Dendritic cell treated with granulocyte-macrophage colony-stimulating factor and Interleukin-4, amounts not matched to agents 40 ng/mL and 50 ng/mL, for 4 days (primary cell): ENCODE measurements at regions not wholly inside any gene's neighbourhood (a gene's known extent, or its start where the extent isn't known, plus 50 kb on each side); places are given as distances from the start of the nearest gene placed in this dataset.

Experiments
- H3K27ac Mint-ChIP-seq: one replicate; pipeline ENCODE4 v1.8.0; 2022; ENCODE audit warnings: mild to moderate bottlenecking, mixed read lengths
- H3K27me3 Mint-ChIP-seq: one replicate; pipeline ENCODE4 v1.8.0; 2022; ENCODE audit warnings: mild to moderate bottlenecking, mixed read lengths
- H3K36me3 Mint-ChIP-seq: one replicate; pipeline ENCODE4 v1.8.0; 2022; ENCODE audit warnings: low read depth, mixed read lengths
- H3K4me1 Mint-ChIP-seq: one replicate; pipeline ENCODE4 v1.8.0; 2022; ENCODE audit warnings: low read depth, mixed read lengths
- H3K4me3 Mint-ChIP-seq: one replicate; pipeline ENCODE4 v1.8.0; 2022; ENCODE audit warnings: mild to moderate bottlenecking, moderate library complexity, mixed read lengths
- H3K9me3 Mint-ChIP-seq: one replicate; pipeline ENCODE4 v1.8.0; 2022; ENCODE audit warnings: mixed read lengths
- intact Hi-C: fragments of 100-400 bp; cut with micrococcal nuclease; formaldehyde crosslinking; loops from one replicate; pipeline ENCODE4 v1.15.0; 2022

- Mint-ChIP-seq H3K4me3 (no peak overlapping the region), H3K27ac (no peak overlapping the region), H3K4me1 (no peaks in the 10 kb centered on the region), H3K36me3 (no peaks in the 10 kb centered on the region), H3K27me3 (no peaks in the 10 kb centered on the region), H3K9me3 (peaks cover 19% of the 10 kb centered on the region)
- intact Hi-C loops: no loop called here
These were observed 359.1 kb downstream of the TTLL7 start for GRCh38 chr1:83639785-83640184.

GRCh38 chr1:83637586-83637985, 361.3 kb downstream of the TTLL7 start:
- Mint-ChIP-seq H3K9me3 (peaks cover 9% of the 10 kb centered on the region), H3K36me3 (no peaks in the 10 kb centered on the region), H3K27ac (no peak overlapping the region), H3K4me1 (no peaks in the 10 kb centered on the region), H3K4me3 (no peak overlapping the region), H3K27me3 (no peaks in the 10 kb centered on the region)
- intact Hi-C loops: no loop called here

- Mint-ChIP-seq H3K36me3 (no peaks in the 10 kb centered on the region), H3K27ac (no peak overlapping the region), H3K4me1 (no peaks in the 10 kb centered on the region), H3K9me3 (peaks cover 9% of the 10 kb centered on the region), H3K27me3 (no peaks in the 10 kb centered on the region), H3K4me3 (no peak overlapping the region)
- intact Hi-C loops: no loop called here
These were observed 361.9 kb downstream of the TTLL7 start for GRCh38 chr1:83637009-83637408.

GRCh38 chr1:83632906-83633305, 366.0 kb downstream of the TTLL7 start:
- Mint-ChIP-seq H3K27ac (no peak overlapping the region), H3K36me3 (no peaks in the 10 kb centered on the region), H3K27me3 (no peaks in the 10 kb centered on the region), H3K9me3 (peaks cover 42% of the 10 kb centered on the region), H3K4me3 (no peak overlapping the region), H3K4me1 (no peaks in the 10 kb centered on the region)
- intact Hi-C loops: no loop called here

GRCh38 chr1:83631851-83632250, 367.1 kb downstream of the TTLL7 start:
- no peaks in the 10 kb centered on the region for H3K27me3 Mint-ChIP-seq
- H3K27ac Mint-ChIP-seq: no peak overlapping the region
- no peaks in the 10 kb centered on the region for H3K4me1 Mint-ChIP-seq
- peaks cover 40% of the 10 kb centered on the region for H3K9me3 Mint-ChIP-seq
- intact Hi-C loops: no loop called here
- H3K4me3 Mint-ChIP-seq: no peak overlapping the region
- H3K36me3 Mint-ChIP-seq: no peaks in the 10 kb centered on the region

GRCh38 chr1:83627045-83627444, 371.9 kb downstream of the TTLL7 start:
- H3K36me3 Mint-ChIP-seq: no peaks in the 10 kb centered on the region
- H3K4me1 Mint-ChIP-seq: no peaks in the 10 kb centered on the region
- no peak overlapping the region for H3K4me3 Mint-ChIP-seq
- no peak overlapping the region for H3K27ac Mint-ChIP-seq
- no peaks in the 10 kb centered on the region for H3K27me3 Mint-ChIP-seq
- intact Hi-C loops: no loop called here
- H3K9me3 Mint-ChIP-seq: peaks cover 44% of the 10 kb centered on the region

GRCh38 chr1:83626603-83627002, 372.3 kb downstream of the TTLL7 start:
- Mint-ChIP-seq H3K4me3 (no peak overlapping the region), H3K4me1 (no peaks in the 10 kb centered on the region), H3K27me3 (no peaks in the 10 kb centered on the region), H3K36me3 (no peaks in the 10 kb centered on the region), H3K9me3 (peaks cover 42% of the 10 kb centered on the region), H3K27ac (no peak overlapping the region)
- intact Hi-C loops: no loop called here

- Mint-ChIP-seq H3K9me3 (peaks cover 34% of the 10 kb centered on the region), H3K36me3 (no peaks in the 10 kb centered on the region), H3K4me3 (no peak overlapping the region), H3K4me1 (no peaks in the 10 kb centered on the region), H3K27ac (no peak overlapping the region), H3K27me3 (no peaks in the 10 kb centered on the region)
- intact Hi-C loops: no loop called here
These were observed 373.3 kb downstream of the TTLL7 start for GRCh38 chr1:83625646-83626045.

GRCh38 chr1:83620016-83620415, 378.9 kb downstream of the TTLL7 start:
- Mint-ChIP-seq H3K4me1 (no peaks in the 10 kb centered on the region), H3K27ac (no peak overlapping the region), H3K27me3 (no peaks in the 10 kb centered on the region), H3K4me3 (no peak overlapping the region), H3K9me3 (no peaks in the 10 kb centered on the region), H3K36me3 (no peaks in the 10 kb centered on the region)
- intact Hi-C loops: no loop called here

- Mint-ChIP-seq H3K36me3 (no peaks in the 10 kb centered on the region), H3K27ac (no peak overlapping the region), H3K27me3 (no peaks in the 10 kb centered on the region), H3K9me3 (no peaks in the 10 kb centered on the region), H3K4me3 (no peak overlapping the region), H3K4me1 (no peaks in the 10 kb centered on the region)
- intact Hi-C loops: no loop called here
These were observed 379.6 kb downstream of the TTLL7 start for GRCh38 chr1:83619170-83619896.

GRCh38 chr1:83617883-83618282, 381.0 kb downstream of the TTLL7 start:
- Mint-ChIP-seq H3K4me1 (no peaks in the 10 kb centered on the region), H3K36me3 (no peaks in the 10 kb centered on the region), H3K27me3 (no peaks in the 10 kb centered on the region), H3K9me3 (peaks cover 3% of the 10 kb centered on the region), H3K4me3 (no peak overlapping the region), H3K27ac (no peak overlapping the region)
- intact Hi-C loops: no loop called here

- no peaks in the 10 kb centered on the region for H3K27me3 Mint-ChIP-seq
- H3K27ac Mint-ChIP-seq: no peak overlapping the region
- no peak overlapping the region for H3K4me3 Mint-ChIP-seq
- intact Hi-C loops: no loop called here
- H3K4me1 Mint-ChIP-seq: no peaks in the 10 kb centered on the region
- H3K36me3 Mint-ChIP-seq: no peaks in the 10 kb centered on the region
- H3K9me3 Mint-ChIP-seq: peaks cover 18% of the 10 kb centered on the region
These were observed 383.6 kb downstream of the TTLL7 start for GRCh38 chr1:83615370-83615769.

GRCh38 chr1:83606416-83606955, 392.4 kb downstream of the TTLL7 start:
- Mint-ChIP-seq H3K9me3 (peaks cover 21% of the 10 kb centered on the region), H3K36me3 (no peaks in the 10 kb centered on the region), H3K4me1 (no peaks in the 10 kb centered on the region), H3K27ac (no peak overlapping the region), H3K4me3 (no peak overlapping the region), H3K27me3 (no peaks in the 10 kb centered on the region)
- intact Hi-C loops: no loop called here

- Mint-ChIP-seq H3K4me1 (no peaks in the 10 kb centered on the region), H3K36me3 (no peaks in the 10 kb centered on the region), H3K4me3 (no peak overlapping the region), H3K27ac (no peak overlapping the region), H3K9me3 (peaks cover 79% of the 10 kb centered on the region), H3K27me3 (no peaks in the 10 kb centered on the region)
- intact Hi-C loops: no loop called here
These were observed 402.6 kb downstream of the TTLL7 start for GRCh38 chr1:83596331-83596730.

GRCh38 chr1:83593073-83593472, 405.9 kb downstream of the TTLL7 start:
- no peak overlapping the region for H3K4me3 Mint-ChIP-seq
- no peaks in the 10 kb centered on the region for H3K36me3 Mint-ChIP-seq
- H3K4me1 Mint-ChIP-seq: no peaks in the 10 kb centered on the region
- H3K9me3 Mint-ChIP-seq: peaks cover 68% of the 10 kb centered on the region
- H3K27ac Mint-ChIP-seq: no peak overlapping the region
- H3K27me3 Mint-ChIP-seq: no peaks in the 10 kb centered on the region
- intact Hi-C loops: no loop called here
